NOMO-1 treated with dmso at 0.1 percent for 144 hours (cell line): ENCODE measurements at regions not wholly inside any gene's neighbourhood (a gene's known extent, or its start where the extent isn't known, plus 50 kb on each side); places are given as distances from the start of the nearest gene placed in this dataset.

Experiments
- DNase-seq: peaks from one replicate; lab custom pipeline; 2025; ENCODE audit not compliant: unreplicated experiment; lab: John Stamatoyannopoulos, UW

- no peak for DNase-seq
Measured at GRCh38 chr2:240309214-240309613, 126.2 kb upstream of the GPC1 start.

- DNase-seq = no peak
Measured at GRCh38 chr2:240310201-240310600, 125.3 kb upstream of the GPC1 start.

- DNase-seq = no peak
Measured at GRCh38 chr2:240310645-240311044, 124.8 kb upstream of the GPC1 start.

- DNase-seq = no peak
Measured at GRCh38 chr2:240311821-240312220, 123.6 kb upstream of the GPC1 start.

- DNase-seq = no peak
Measured at GRCh38 chr2:240319221-240319854, 116.1 kb upstream of the GPC1 start.

GRCh38 chr2:240319855-240320203 lies 115.6 kb upstream of the GPC1 start:
- DNase-seq = no peak

- no peak for DNase-seq
Measured at GRCh38 chr2:240320204-240320993, 115.1 kb upstream of the GPC1 start.

GRCh38 chr2:240322231-240322955 lies 113.1 kb upstream of the GPC1 start:
- DNase-seq = no peak

GRCh38 chr2:240322991-240323390 lies 112.5 kb upstream of the GPC1 start:
- no peak for DNase-seq

- DNase-seq = no peak
Measured at GRCh38 chr2:240323601-240324291, 111.7 kb upstream of the GPC1 start.

GRCh38 chr2:240324312-240325015 lies 111.0 kb upstream of the GPC1 start:
- no peak for DNase-seq

GRCh38 chr2:240325016-240326007 lies 110.2 kb upstream of the GPC1 start:
- DNase-seq = no peak

GRCh38 chr2:240326246-240326645 lies 109.2 kb upstream of the GPC1 start:
- no peak for DNase-seq

- DNase-seq = no peak
Measured at GRCh38 chr2:240326886-240327285, 108.6 kb upstream of the GPC1 start.

- no peak for DNase-seq
Measured at GRCh38 chr2:240327566-240327965, 107.9 kb upstream of the GPC1 start.

- no peak for DNase-seq
Measured at GRCh38 chr2:240328526-240328925, 106.9 kb upstream of the GPC1 start.

- DNase-seq = no peak
Measured at GRCh38 chr2:240329116-240329665, 106.3 kb upstream of the GPC1 start.

- DNase-seq = no peak
Measured at GRCh38 chr2:240329778-240330177, 105.7 kb upstream of the GPC1 start.

GRCh38 chr2:240333985-240334384 lies 101.5 kb upstream of the GPC1 start:
- DNase-seq = no peak
